Adrenal gland (tissue), 9 donors: ENCODE measurements at regions not wholly inside any gene's neighbourhood (a gene's known extent, or its start where the extent isn't known, plus 50 kb on each side); places are given as distances from the start of the nearest gene placed in this dataset.

Experiments used
- DNase-seq, 7 donors: peaks; one replicate each; pipeline ENCODE4 v3.0.0-alpha.2; 2019 to 2020
- H3K27ac ChIP-seq, 5 donors: fragments of 200-600 bp; sonication (generic) in 4 of 5; 1 replicate in 3 of 5; 2 replicates in 2 of 5; pipeline versions ENCODE4 v1.5.1 to v1.8.0; 2016 to 2020; ENCODE audit warnings: mild to moderate bottlenecking in 1 of 5
- H3K27me3 ChIP-seq: fragments of 200-600 bp; 2 replicates; pipeline ENCODE4 v1.8.0; 2021
- H3K36me3 ChIP-seq, 2 donors: fragments of 200-600 bp; replicated peaks in 1 of 2; 1 replicate in 1 of 2; 2 replicates in 1 of 2; pipeline versions ENCODE4 v1.5.1 to v1.8.0; 2018 to 2022
- H3K4me1 ChIP-seq, 2 donors: fragments of 200-600 bp; replicated peaks in 1 of 2; 1 replicate in 1 of 2; 2 replicates in 1 of 2; pipeline versions ENCODE4 v1.5.1 to v1.8.0; 2018 to 2021
- H3K4me3 ChIP-seq, 4 donors: fragments of 200-600 bp; sonication (generic) in 3 of 4; one replicate each; pipeline ENCODE4 v1.5.1; 2016 to 2018
- H3K9me3 ChIP-seq, 3 donors: fragments of 200-600 bp; sonication (generic) in 1 of 3; replicated peaks in 1 of 3; 1 replicate in 2 of 3; 2 replicates in 1 of 3; pipeline versions ENCODE4 v1.5.1 to v1.8.0; 2016 to 2021
- POLR2A ChIP-seq, 2 donors: fragments of 450-650 bp; IDR thresholded peaks; one replicate each; pipeline ENCODE4 v1.6.1; 2017; ENCODE audit warnings: antibody characterized with exemption in 2 of 2, mild to moderate bottlenecking in 2 of 2, moderate library complexity in 1 of 2
- WGBS, 4 donors: extraction: QIAGEN DNeasy Blood & Tissue Kit in 2 of 4; methylation state at CpG; one replicate each; pipeline versions ENCODE4 v1.1.5 to v1.1.7; 2013 to 2017; 5-methylcytosine and 5-hydroxymethylcytosine counted together
- intact Hi-C, 2 donors: fragments of 100-400 bp; cut with DNase I; formaldehyde crosslinking; loops; one replicate each; pipeline versions ENCODE4 v1.14.1 to v1.15.0; 2022 to 2023
- TF ChIP-seq, protein P1 (sequence below), 6 experiments: fragments of 450-650 bp in 4 of 6; fragments of 200-600 bp in 2 of 6; sonication (generic) in 1 of 6; IDR thresholded peaks; 1 replicate in 5 of 6; 2 replicates in 1 of 6; pipeline versions ENCODE4 v1.5.1 to v1.8.0; 2016 to 2021; ENCODE audit warnings: antibody characterized with exemption in 6 of 6, mild to moderate bottlenecking in 2 of 6, moderate library complexity in 1 of 6
- donor health status: healthy with polysubstance abuse.
- donor health status: Bipolar disorder and iron deficiency.
- donor health status: DM: yes; HTN: yes; CAD: no.
- donor health status: DM: no; HTN: no; CAD: no.
- donor health status: DM: no; HTN: no; CAD: no.

DNA sequence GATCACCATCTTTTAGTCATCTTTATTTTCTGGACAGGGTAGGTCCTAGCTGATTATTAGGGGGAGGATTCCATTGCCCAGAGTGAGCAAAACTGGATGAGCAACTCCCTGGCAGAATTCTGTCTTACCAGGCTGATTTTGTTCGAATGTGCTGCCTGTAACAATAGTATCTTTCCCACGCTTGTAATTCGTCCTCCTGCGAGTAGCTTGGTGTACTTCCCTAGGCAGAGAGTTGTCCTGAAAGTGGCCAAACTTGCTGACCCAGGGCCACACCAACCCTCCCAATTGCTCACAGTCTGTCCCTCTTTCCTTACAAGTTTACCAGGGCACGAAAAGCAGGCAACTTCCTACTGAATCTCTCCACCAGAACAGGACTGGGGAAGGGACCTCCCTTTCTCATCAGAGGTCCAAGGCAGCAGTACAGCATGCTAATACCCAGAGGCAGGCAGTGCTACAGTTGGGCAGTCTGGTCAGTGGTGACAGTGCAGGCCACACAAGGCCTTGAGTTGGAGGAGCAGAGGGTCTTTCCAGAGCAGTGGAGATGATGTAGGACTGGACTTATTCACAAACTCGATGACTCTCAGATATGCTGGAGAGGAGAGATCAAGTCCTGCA is 67.8 kb upstream of the NLK start:
- no peak overlapping the region for H3K4me3 ChIP-seq
- no peak for TF ChIP-seq POLR2A (IDR thresholded peaks at IDR 0.05)
- TF ChIP-seq, protein P1, sequence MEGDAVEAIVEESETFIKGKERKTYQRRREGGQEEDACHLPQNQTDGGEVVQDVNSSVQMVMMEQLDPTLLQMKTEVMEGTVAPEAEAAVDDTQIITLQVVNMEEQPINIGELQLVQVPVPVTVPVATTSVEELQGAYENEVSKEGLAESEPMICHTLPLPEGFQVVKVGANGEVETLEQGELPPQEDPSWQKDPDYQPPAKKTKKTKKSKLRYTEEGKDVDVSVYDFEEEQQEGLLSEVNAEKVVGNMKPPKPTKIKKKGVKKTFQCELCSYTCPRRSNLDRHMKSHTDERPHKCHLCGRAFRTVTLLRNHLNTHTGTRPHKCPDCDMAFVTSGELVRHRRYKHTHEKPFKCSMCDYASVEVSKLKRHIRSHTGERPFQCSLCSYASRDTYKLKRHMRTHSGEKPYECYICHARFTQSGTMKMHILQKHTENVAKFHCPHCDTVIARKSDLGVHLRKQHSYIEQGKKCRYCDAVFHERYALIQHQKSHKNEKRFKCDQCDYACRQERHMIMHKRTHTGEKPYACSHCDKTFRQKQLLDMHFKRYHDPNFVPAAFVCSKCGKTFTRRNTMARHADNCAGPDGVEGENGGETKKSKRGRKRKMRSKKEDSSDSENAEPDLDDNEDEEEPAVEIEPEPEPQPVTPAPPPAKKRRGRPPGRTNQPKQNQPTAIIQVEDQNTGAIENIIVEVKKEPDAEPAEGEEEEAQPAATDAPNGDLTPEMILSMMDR (IDR thresholded peaks at IDR 0.05): no peak
- 79 to 88% (median 84%) methylated on average over 6 of the region's 6 CpGs for WGBS, 4 donors
- no peaks in the 10 kb centered on the region for H3K9me3 ChIP-seq
- H3K4me1 ChIP-seq: no peaks in the 10 kb centered on the region
- no peak overlapping the region for H3K27ac ChIP-seq
- intact Hi-C loops: no loop called here
- H3K36me3 ChIP-seq: no peaks in the 10 kb centered on the region
- DNase-seq: no peak
- H3K27me3 ChIP-seq: no peaks in the 10 kb centered on the region

DNA sequence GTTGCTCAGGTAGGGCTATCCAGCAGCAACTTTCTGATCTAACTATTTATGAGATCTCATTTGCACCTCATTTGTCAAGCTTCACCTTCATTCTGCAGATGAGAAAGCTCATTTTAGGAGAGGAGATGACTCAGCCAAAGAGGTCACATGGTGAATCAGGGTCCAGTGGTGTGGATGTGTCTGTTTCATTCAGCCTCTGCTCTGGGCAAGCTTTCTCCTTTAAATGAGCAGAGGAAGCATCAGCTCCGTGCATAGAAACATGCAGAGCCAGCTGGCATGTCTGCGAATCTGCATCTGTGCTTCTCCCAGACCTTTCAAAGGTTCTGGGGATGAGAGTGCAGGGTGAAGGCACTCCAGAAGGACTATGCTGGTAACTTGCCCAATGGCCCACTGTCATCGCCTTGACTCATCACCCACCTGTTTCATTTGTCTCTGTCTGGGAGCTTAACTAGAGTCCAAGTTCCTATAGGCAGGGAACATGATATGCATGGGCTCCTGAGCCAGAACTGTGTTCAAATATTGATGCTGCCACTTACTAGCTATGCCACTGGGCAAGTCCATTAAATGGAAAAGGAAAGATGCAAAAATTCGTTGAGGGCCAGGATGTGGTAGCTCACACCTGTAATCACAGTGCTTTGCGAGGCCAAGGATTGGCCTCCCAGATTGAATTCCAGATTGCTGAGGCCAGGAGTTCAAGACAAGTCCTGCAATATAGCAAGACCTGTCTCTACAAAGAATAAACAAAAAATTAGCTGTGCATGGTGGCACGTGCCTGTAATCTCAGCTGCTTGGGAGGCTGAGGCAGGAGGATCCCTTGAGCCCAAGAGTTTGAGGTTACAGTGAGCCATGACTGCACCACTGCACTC is 67.1 kb upstream of the NLK start:
- no peak overlapping the region for H3K4me3 ChIP-seq
- WGBS, 4 donors: 71 to 75% (median 73%) methylated on average over 6 of the region's 6 CpGs
- no peak overlapping the region for H3K27ac ChIP-seq
- no peaks in the 10 kb centered on the region for H3K36me3 ChIP-seq
- no peaks in the 10 kb centered on the region for H3K4me1 ChIP-seq
- no peak for TF ChIP-seq POLR2A (IDR thresholded peaks at IDR 0.05)
- TF ChIP-seq, protein P1 (IDR thresholded peaks at IDR 0.05): no peak
- H3K27me3 ChIP-seq: no peaks in the 10 kb centered on the region
- DNase-seq: peak in 3 of 7 donors; percentile 10 to 27 (median 22)
- no peaks in the 10 kb centered on the region for H3K9me3 ChIP-seq
- intact Hi-C loops: no loop called here

DNA sequence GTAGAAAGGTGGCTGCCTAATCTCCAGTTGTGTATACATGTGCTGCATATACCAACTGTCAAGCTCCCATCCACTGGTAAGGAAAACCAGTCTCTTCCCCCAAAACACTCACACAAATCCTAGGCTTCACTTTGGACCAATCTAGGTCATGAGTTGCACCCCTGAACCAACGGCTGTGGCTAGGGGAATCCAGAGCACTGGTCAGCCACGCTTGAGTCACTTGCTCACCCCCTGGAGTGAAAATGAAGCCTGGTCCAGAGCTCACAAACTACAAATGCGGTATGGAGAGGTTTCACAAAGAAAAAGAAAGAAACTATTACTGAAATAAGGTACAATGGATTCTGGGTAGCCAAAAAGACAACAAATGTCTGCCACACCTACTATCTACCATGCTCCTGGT is 66.1 kb upstream of the NLK start:
- no peak for TF ChIP-seq POLR2A (IDR thresholded peaks at IDR 0.05)
- TF ChIP-seq, protein P1 (IDR thresholded peaks at IDR 0.05): no peak
- H3K4me1 ChIP-seq: no peaks in the 10 kb centered on the region
- no peak overlapping the region for H3K27ac ChIP-seq
- H3K36me3 ChIP-seq: no peaks in the 10 kb centered on the region
- intact Hi-C loops: no loop called here
- DNase-seq: no peak
- H3K4me3 ChIP-seq: no peak overlapping the region
- 87 to 93% (median 91%) methylated on average over 3 of the region's 3 CpGs for WGBS, 4 donors
- H3K27me3 ChIP-seq: no peaks in the 10 kb centered on the region
- H3K9me3 ChIP-seq: no peaks in the 10 kb centered on the region

DNA sequence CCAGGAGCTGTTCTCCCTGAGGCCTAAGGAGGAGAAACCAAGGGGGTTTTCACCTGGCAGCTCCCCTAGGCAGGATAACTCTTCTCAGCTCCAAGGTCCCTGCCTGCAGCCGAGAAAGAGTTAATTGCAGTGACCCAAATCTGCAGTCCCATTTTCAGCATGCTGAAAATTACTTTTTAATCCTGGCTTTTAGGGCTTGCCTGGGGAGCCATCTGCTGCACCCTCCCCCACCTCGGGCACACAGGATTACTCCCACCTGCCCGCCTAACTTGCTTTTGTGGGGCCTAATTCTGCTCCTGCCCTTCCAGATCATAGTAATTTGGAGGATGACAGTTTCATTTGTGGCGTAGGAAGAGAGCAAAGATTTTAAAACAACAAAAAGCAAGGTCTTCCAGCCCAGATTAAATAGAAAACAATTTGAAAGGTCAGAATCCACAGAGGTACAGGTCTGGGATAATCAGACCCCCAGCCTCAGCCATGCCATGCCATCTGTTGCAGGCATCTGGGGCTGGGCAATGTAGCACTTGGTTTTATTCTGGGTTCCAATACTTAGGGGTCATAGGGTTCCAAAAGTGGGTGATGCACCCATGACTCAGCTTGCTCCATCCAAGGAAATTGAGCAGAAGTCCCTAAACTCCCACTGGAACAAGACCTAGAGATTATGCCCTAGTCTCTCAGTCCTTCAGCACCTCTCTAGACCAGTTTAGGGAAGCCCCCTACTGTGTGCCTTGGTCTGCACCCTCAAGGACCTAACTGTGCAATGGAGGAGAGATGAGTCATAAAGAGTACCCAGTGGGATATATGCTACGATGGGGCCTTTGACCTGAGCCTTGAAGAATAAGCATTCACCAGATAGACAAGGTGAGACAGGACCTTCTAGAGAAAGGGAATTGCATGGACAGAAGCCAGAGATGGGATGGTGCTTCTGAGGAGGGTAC is 64.5 kb upstream of the NLK start:
- no peak for DNase-seq
- Histone ChIP-seq H3K27me3 (no peaks in the 10 kb centered on the region), H3K9me3 (no peaks in the 10 kb centered on the region), H3K36me3 (no peaks in the 10 kb centered on the region), H3K4me1 (no peaks in the 10 kb centered on the region), H3K4me3 (no peak overlapping the region), H3K27ac (no peak overlapping the region)
- 82 to 85% (median 83%) methylated on average over 5 of the region's 5 CpGs for WGBS, 4 donors
- intact Hi-C loops: no loop called here
- no peak for TF ChIP-seq POLR2A (IDR thresholded peaks at IDR 0.05)
- TF ChIP-seq, protein P1 (IDR thresholded peaks at IDR 0.05): no peak
